SK-N-SH (cell line): ENCODE measurements at regions not wholly inside any gene's neighbourhood (a gene's known extent, or its start where the extent isn't known, plus 50 kb on each side); places are given as distances from the start of the nearest gene placed in this dataset.

Source experiments
- CTCF ChIA-PET: fragments of 300-600, 350-600 bp; formaldehyde crosslinking; extraction: SDS; loops from one replicate; lab custom pipeline; 2021; lab: Yijun Ruan, JAX
- POLR2A ChIA-PET: fragments of 350-600 bp; sonication (Branson Sonifier 250); formaldehyde crosslinking; extraction: SDS; loops from one replicate; lab custom pipeline; 2020; ENCODE audit warnings: antibody characterized with exemption, inconsistent platforms; lab: Yijun Ruan, JAX
- DNase-seq: peaks from one replicate; pipeline ENCODE4 v3.0.0; 2012
- H2AFZ ChIP-seq: fragments of 200-600 bp; sonication (generic); 2 replicates; pipeline ENCODE4 v1.8.1; 2016; ENCODE audit warnings: antibody characterized with exemption, mild to moderate bottlenecking, low read depth
- H3F3A ChIP-seq: fragments of 200-600 bp; sonication (generic); replicated peaks from 2 replicates; pipeline ENCODE3; 2016; ENCODE audit warnings: antibody characterized with exemption, mild to moderate bottlenecking; ENCODE audit not compliant: insufficient read depth
- H3K27ac ChIP-seq, 2 experiments: fragments of 200-500 bp in 1 of 2; fragments of 200-600 bp in 1 of 2; sonication (Bioruptor generic) in 1 of 2; sonication (generic), shearing (Covaris generic) in 1 of 2; 2 replicates each; pipeline versions ENCODE4 v1.5.1 to v1.6.1; 2014 to 2016; ENCODE audit warnings: low read depth in 2 of 2, inconsistent platforms in 1 of 2, low read length in 1 of 2, mild to moderate bottlenecking in 1 of 2, mixed read lengths in 1 of 2
- H3K27me3 ChIP-seq: fragments of 200-600 bp; sonication (generic), shearing (Covaris generic); 2 replicates; pipeline ENCODE4 v1.6.1; 2016; ENCODE audit warnings: mixed run types; ENCODE audit not compliant: insufficient read depth
- H3K36me3 ChIP-seq, 2 experiments: fragments of 200-500 bp in 1 of 2; fragments of 200-600 bp in 1 of 2; sonication (Bioruptor generic) in 1 of 2; sonication (generic) in 1 of 2; replicated peaks in 1 of 2; 2 replicates each; pipeline versions ENCODE3 to v1.5.1; 2014 to 2016; ENCODE audit warnings: low read length in 1 of 2, mild to moderate bottlenecking in 1 of 2; ENCODE audit not compliant: insufficient read depth in 2 of 2, control insufficient read depth in 1 of 2
- H3K4me1 ChIP-seq, 2 experiments: fragments of 200-500 bp in 1 of 2; fragments of 200-600 bp in 1 of 2; sonication (Bioruptor generic) in 1 of 2; sonication (generic), shearing (Covaris generic) in 1 of 2; 2 replicates each; pipeline versions ENCODE4 v1.5.1 to v1.6.1; 2014 to 2016; ENCODE audit warnings: low read depth in 1 of 2, low read length in 1 of 2, mixed run types in 1 of 2; ENCODE audit not compliant: insufficient read depth in 2 of 2, control insufficient read depth in 1 of 2
- H3K4me2 ChIP-seq: fragments of 200-600 bp; sonication (generic), shearing (Covaris generic); 2 replicates; pipeline ENCODE4 v1.6.1; 2017; ENCODE audit warnings: mixed run types
- H3K4me3 ChIP-seq, 2 experiments: fragments of 200-500 bp in 1 of 2; fragments of 200-600 bp in 1 of 2; sonication (Bioruptor generic) in 1 of 2; sonication (generic), shearing (Covaris generic) in 1 of 2; 2 replicates each; pipeline versions ENCODE4 v1.5.1 to v1.8.1; 2014 to 2016; ENCODE audit warnings: low read depth in 2 of 2, inconsistent platforms in 1 of 2, low read length in 1 of 2, mild to moderate bottlenecking in 1 of 2, mixed read lengths in 1 of 2, moderate library complexity in 1 of 2
- H3K79me2 ChIP-seq: fragments of 200-600 bp; sonication (generic); 2 replicates; pipeline ENCODE4 v1.8.1; 2017; ENCODE audit warnings: mild to moderate bottlenecking; ENCODE audit not compliant: insufficient read depth
- H3K9ac ChIP-seq: fragments of 200-600 bp; sonication (generic); 2 replicates; pipeline ENCODE4 v1.6.1; 2017; ENCODE audit warnings: mixed run types
- H3K9me2 ChIP-seq: fragments of 200-600 bp; sonication (generic); 2 replicates; pipeline ENCODE4 v1.6.1; 2017; ENCODE audit warnings: mixed run types
- H3K9me3 ChIP-seq: fragments of 200-600 bp; sonication (generic); 2 replicates; pipeline ENCODE4 v1.6.1; 2017; ENCODE audit warnings: mixed run types, mild to moderate bottlenecking, moderate library complexity
- H4K20me1 ChIP-seq: fragments of 200-600 bp; sonication (generic); 2 replicates; pipeline ENCODE4 v1.6.1; 2017; ENCODE audit warnings: mild to moderate bottlenecking, mixed run types; ENCODE audit not compliant: insufficient read depth
- FOSL2 ChIP-seq: IDR thresholded peaks from 2 replicates; pipeline ENCODE4 v1.4.0; 2012; ENCODE audit warnings: low read depth, mild to moderate bottlenecking, moderate library complexity, borderline replicate concordance
- JUND ChIP-seq: IDR thresholded peaks from 2 replicates; pipeline ENCODE4 v1.4.0; 2012
- MEF2A ChIP-seq: IDR thresholded peaks from 2 replicates; pipeline ENCODE4 v1.4.0; 2012; ENCODE audit warnings: low read depth, borderline replicate concordance
- SMC3 ChIP-seq: IDR thresholded peaks from 2 replicates; pipeline ENCODE4 v1.6.1; 2012; ENCODE audit warnings: low read depth, low read length, improper control_type of control experiment
- TAF1 ChIP-seq: IDR thresholded peaks from 2 replicates; pipeline ENCODE4 v1.6.1; 2012; ENCODE audit warnings: low read depth, mild to moderate bottlenecking, low read length, moderate library complexity, borderline replicate concordance
- TCF12 ChIP-seq: IDR thresholded peaks from 2 replicates; pipeline ENCODE4 v1.4.0; 2012
- ZBTB33 ChIP-seq: IDR thresholded peaks from 2 replicates; pipeline ENCODE4 v1.4.0; 2012; ENCODE audit warnings: low read depth, borderline replicate concordance
- WGBS: methylation state at CpG from one replicate; pipeline ENCODE4 v1.1.6; 2017; ENCODE audit warnings: low lambda C conversion rate; 5-methylcytosine and 5-hydroxymethylcytosine counted together
- TF ChIP-seq, protein P1 (sequence below): IDR thresholded peaks from 2 replicates; pipeline ENCODE4; 2012

DNA sequence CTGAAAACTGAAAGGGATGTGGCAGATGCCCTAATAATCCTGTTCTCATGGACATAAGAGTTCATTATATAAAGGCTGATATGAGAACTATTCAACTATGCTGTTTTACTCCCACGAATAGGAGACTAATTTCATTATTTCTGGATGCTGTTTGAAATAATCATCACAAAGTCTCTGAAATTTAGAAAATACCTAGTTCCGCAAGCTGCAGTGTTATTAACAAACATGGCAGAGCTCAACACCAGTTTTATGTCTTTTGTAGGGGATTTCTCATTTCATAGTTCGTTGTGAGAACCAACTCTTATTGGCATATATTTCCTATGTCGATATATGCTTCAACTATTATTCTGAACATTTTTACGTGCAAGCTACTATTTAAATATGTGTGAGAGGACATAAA lies 200.3 kb upstream of the SLC8A1 start:
- 61% methylated on average over 5 of the region's 5 CpGs for WGBS
- H3K27me3 ChIP-seq = no peaks in the 10 kb centered on the region
- no peaks in the 10 kb centered on the region for H4K20me1 ChIP-seq
- H3K9me3 ChIP-seq = no peaks in the 10 kb centered on the region
- no peak overlapping the region for H2AFZ ChIP-seq
- ChIA-PET POLR2A (no interaction called here), CTCF (interaction anchor here (1.0 kb wide), 1 partner anchor 164 kb away, joined by 4 read pairs; no protein-coding TSS in a partner anchor)
- H3K4me1 ChIP-seq = no peaks in the 10 kb centered on the region
- no peak overlapping the region for H3K4me3 ChIP-seq
- no peaks in the 10 kb centered on the region for H3F3A ChIP-seq
- H3K36me3 ChIP-seq = no peaks in the 10 kb centered on the region
- no peak overlapping the region for H3K27ac ChIP-seq
- DNase-seq = no peak
- no peak overlapping the region for H3K9ac ChIP-seq
- H3K4me2 ChIP-seq = no peak overlapping the region
- no peaks in the 10 kb centered on the region for H3K9me2 ChIP-seq
- no peaks in the 10 kb centered on the region for H3K79me2 ChIP-seq
- TF ChIP-seq SMC3 (no peak), MEF2A (no peak), ZBTB33 (no peak), TAF1 (no peak), FOSL2 (no peak)
- TF ChIP-seq, all 33 proteins: peak for 0

GRCh38 chr2:40653829-40654228 lies 201.9 kb upstream of the SLC8A1 start:
- Histone ChIP-seq H3K4me2 (no peak overlapping the region), H3K36me3 (no peaks in the 10 kb centered on the region), H3K27me3 (no peaks in the 10 kb centered on the region), H3K9me2 (no peaks in the 10 kb centered on the region), H3K9me3 (no peaks in the 10 kb centered on the region), H3K27ac (no peak overlapping the region), H4K20me1 (no peaks in the 10 kb centered on the region), H3F3A (no peaks in the 10 kb centered on the region), H3K4me1 (no peaks in the 10 kb centered on the region; a peak in 1 of 4 replicates), H3K9ac (no peak overlapping the region), H3K79me2 (no peaks in the 10 kb centered on the region), H3K4me3 (no peak overlapping the region), H2AFZ (no peak overlapping the region)
- DNase-seq = no peak
- WGBS = 36% methylated on average over 3 of the region's 3 CpGs
- CTCF ChIA-PET = no interaction called here
- TF ChIP-seq TCF12 = no peak
- TF ChIP-seq FOSL2 = peak; percentile 16; the same call in 1 of the 2 replicates
- no peak for TF ChIP-seq JUND
- TF ChIP-seq, protein P1, sequence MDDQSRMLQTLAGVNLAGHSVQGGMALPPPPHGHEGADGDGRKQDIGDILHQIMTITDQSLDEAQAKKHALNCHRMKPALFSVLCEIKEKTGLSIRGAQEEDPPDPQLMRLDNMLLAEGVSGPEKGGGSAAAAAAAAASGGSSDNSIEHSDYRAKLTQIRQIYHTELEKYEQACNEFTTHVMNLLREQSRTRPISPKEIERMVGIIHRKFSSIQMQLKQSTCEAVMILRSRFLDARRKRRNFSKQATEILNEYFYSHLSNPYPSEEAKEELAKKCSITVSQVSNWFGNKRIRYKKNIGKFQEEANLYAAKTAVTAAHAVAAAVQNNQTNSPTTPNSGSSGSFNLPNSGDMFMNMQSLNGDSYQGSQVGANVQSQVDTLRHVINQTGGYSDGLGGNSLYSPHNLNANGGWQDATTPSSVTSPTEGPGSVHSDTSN = no peak
- no peak for TF ChIP-seq ZBTB33
- POLR2A ChIA-PET = no interaction called here
